B cell (primary cell): ENCODE measurements at regions not wholly inside any gene's neighbourhood (a gene's known extent, or its start where the extent isn't known, plus 50 kb on each side); places are given as distances from the start of the nearest gene placed in this dataset.

ENCODE experiments used
- ATAC-seq: fragments of 200-7000 bp; cut with Tn5 transposase; one replicate; pipeline ENCODE4 v1.10.0; 2021; ENCODE audit warnings: low read depth, mild to moderate bottlenecking, moderate number of reproducible peaks, moderate library complexity
- CTCF ChIA-PET: fragments of 350-600 bp; sonication (Branson Sonifier 250); formaldehyde crosslinking; loops from one replicate; lab custom pipeline; 2021; ENCODE audit warnings: antibody characterized with exemption, inconsistent platforms; lab: Charles Lee
- POLR2A ChIA-PET: fragments of 350-600 bp; sonication (Branson Sonifier 250); formaldehyde crosslinking; loops from one replicate; lab custom pipeline; 2021; ENCODE audit warnings: antibody characterized with exemption; lab: Charles Lee
- DNase-seq: peaks from one replicate; pipeline ENCODE4 v3.0.0; 2013
- H2AFZ ChIP-seq: 2 replicates; pipeline ENCODE4 v1.6.1; 2012; ENCODE audit warnings: mild to moderate bottlenecking, low read depth, low read length; ENCODE audit not compliant: insufficient read depth, poor library complexity, severe bottlenecking
- H3K27ac ChIP-seq, 2 donors: 1 replicate in 1 of 2; 2 replicates in 1 of 2; pipeline ENCODE4 v1.5.1; 2012 to 2013; ENCODE audit warnings: low read length in 2 of 2, mild to moderate bottlenecking in 2 of 2, moderate library complexity in 1 of 2
- H3K27me3 ChIP-seq, 4 experiments: fragments of 200-600 bp in 1 of 4; sonication (generic) in 1 of 4; replicated peaks in 1 of 4; 1 replicate in 2 of 4; 2 replicates in 2 of 4; pipeline versions ENCODE4 v1.6.1 to v1.7.0; 2013 to 2016; ENCODE audit warnings: low read length in 3 of 4, mild to moderate bottlenecking in 2 of 4, mixed read lengths in 1 of 4, moderate library complexity in 1 of 4; ENCODE audit not compliant: insufficient read depth in 4 of 4, control insufficient read depth in 3 of 4; ENCODE audit errors: control extremely low read depth in 1 of 4
- H3K36me3 ChIP-seq, 2 experiments: replicated peaks in 1 of 2; 1 replicate in 1 of 2; 2 replicates in 1 of 2; pipeline versions ENCODE4 v1.6.1 to v1.7.1; 2013; ENCODE audit warnings: low read length in 1 of 2; ENCODE audit not compliant: insufficient read depth in 2 of 2, control insufficient read depth in 1 of 2; ENCODE audit errors: control extremely low read depth in 1 of 2, extremely low read depth in 1 of 2
- H3K4me1 ChIP-seq, 2 donors: fragments of 200-600 bp in 1 of 2; sonication (generic) in 1 of 2; 1 replicate in 1 of 2; 2 replicates in 1 of 2; pipeline versions ENCODE4 v1.5.1 to v1.6.1; 2013 to 2017; ENCODE audit warnings: low read length in 2 of 2; ENCODE audit not compliant: control insufficient read depth in 2 of 2, insufficient read depth in 2 of 2
- H3K4me2 ChIP-seq: replicated peaks from 2 replicates; pipeline ENCODE3; 2012; ENCODE audit warnings: mild to moderate bottlenecking, low read depth, low read length; ENCODE audit not compliant: poor library complexity, severe bottlenecking
- H3K4me3 ChIP-seq, 5 experiments: fragments of 200-600 bp in 1 of 5; sonication (generic) in 1 of 5; 1 replicate in 3 of 5; 2 replicates in 2 of 5; pipeline versions ENCODE4 v1.5.1 to v1.7.0; 2011 to 2016; ENCODE audit warnings: low read length in 4 of 5, mild to moderate bottlenecking in 4 of 5, low read depth in 2 of 5, control low read depth in 1 of 5, moderate library complexity in 1 of 5; ENCODE audit not compliant: insufficient read depth in 1 of 5; ENCODE audit errors: control extremely low read depth in 1 of 5, extremely low read depth in 1 of 5
- H3K79me2 ChIP-seq: fragments of 200-600 bp; sonication (generic); one replicate; pipeline ENCODE4 v1.6.0; 2016; ENCODE audit warnings: low read length; ENCODE audit not compliant: control insufficient read depth, insufficient read depth
- H3K9ac ChIP-seq: fragments of 200-600 bp; sonication (generic); 2 replicates; pipeline ENCODE4 v1.6.1; 2017; ENCODE audit warnings: mild to moderate bottlenecking, low read length, moderate library complexity
- H3K9me3 ChIP-seq, 3 donors: one replicate each; pipeline versions ENCODE4 v1.6.1 to v1.7.1; 2013; ENCODE audit warnings: low read length in 2 of 3; ENCODE audit not compliant: control insufficient read depth in 2 of 3, insufficient read depth in 1 of 3; ENCODE audit errors: control extremely low read depth in 1 of 3
- H4K20me1 ChIP-seq: 2 replicates; pipeline ENCODE4 v1.6.0; 2012; ENCODE audit warnings: mild to moderate bottlenecking, low read length; ENCODE audit not compliant: insufficient read depth, control insufficient read depth, poor library complexity, severe bottlenecking
- H3K27ac Mint-ChIP-seq: one replicate; pipeline ENCODE4 v1.8.0; 2021; ENCODE audit warnings: mixed read lengths
- H3K27me3 Mint-ChIP-seq: one replicate; pipeline ENCODE4 v1.8.0; 2021; ENCODE audit warnings: mixed read lengths
- H3K4me1 Mint-ChIP-seq: one replicate; pipeline ENCODE4 v1.8.0; 2021; ENCODE audit warnings: mixed read lengths
- H3K4me3 Mint-ChIP-seq: one replicate; pipeline ENCODE4 v1.8.0; 2021; ENCODE audit warnings: mixed read lengths
- H3K9me3 Mint-ChIP-seq: one replicate; pipeline ENCODE4 v1.8.0; 2022; ENCODE audit warnings: mixed read lengths; ENCODE audit not compliant: insufficient read depth
- EZH2 ChIP-seq: IDR thresholded peaks from 2 replicates; pipeline ENCODE4 v1.6.1; 2012; ENCODE audit warnings: borderline replicate concordance, low read depth, mild to moderate bottlenecking, moderate library complexity, low read length; ENCODE audit not compliant: insufficient read depth, poor library complexity, severe bottlenecking
- WGBS: methylation state at CpG from one replicate; pipeline ENCODE4 v1.1.5; 2013; ENCODE audit warnings: missing lambda C conversion rate; ENCODE audit not compliant: insufficient coverage; 5-methylcytosine and 5-hydroxymethylcytosine counted together
- intact Hi-C: fragments of 100-400 bp; cut with micrococcal nuclease; formaldehyde crosslinking; loops from one replicate; pipeline ENCODE4 v1.10.0; 2022
- TF ChIP-seq, protein P1 (sequence below): fragments of 200-600 bp; IDR thresholded peaks from one replicate; pipeline ENCODE4 v1.8.0; 2022; ENCODE audit warnings: antibody characterized with exemption, mild to moderate bottlenecking

DNA sequence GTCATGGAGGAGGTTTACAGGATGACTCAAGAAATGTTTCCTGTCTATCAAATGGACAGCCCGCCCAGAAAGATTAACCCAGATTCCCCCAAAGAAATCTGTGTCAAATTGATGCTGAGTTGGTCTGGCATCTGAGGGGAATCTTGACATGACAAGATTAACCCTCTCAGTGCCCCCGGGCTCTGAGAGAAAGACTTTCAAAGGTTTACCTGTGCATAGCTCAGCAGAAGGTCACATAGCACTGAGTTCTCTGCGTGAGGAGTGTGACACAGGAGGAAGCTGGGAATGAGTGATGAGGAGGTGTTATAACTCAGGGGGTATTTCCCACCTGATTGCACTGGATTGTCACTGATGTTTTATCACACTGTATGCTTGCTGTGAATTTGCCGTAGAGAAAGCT lies 601.2 kb downstream of the DHX35 start:
- Mint-ChIP-seq H3K9me3 (no peaks in the 10 kb centered on the region), H3K27ac (no peak overlapping the region), H3K27me3 (no peaks in the 10 kb centered on the region), H3K4me3 (no peak overlapping the region), H3K4me1 (peaks cover 8% of the 10 kb centered on the region)
- H3K27me3 ChIP-seq, result no peaks in the 10 kb centered on the region
- H3K27ac ChIP-seq, result no peak overlapping the region
- H2AFZ ChIP-seq, result no peak overlapping the region
- H3K4me1 ChIP-seq, result peaks cover 0 to 6% of the 10 kb centered on the region in 2 donors
- no peaks in the 10 kb centered on the region for H3K9me3 ChIP-seq
- TF ChIP-seq EZH2, result no peak
- TF ChIP-seq, protein P1, sequence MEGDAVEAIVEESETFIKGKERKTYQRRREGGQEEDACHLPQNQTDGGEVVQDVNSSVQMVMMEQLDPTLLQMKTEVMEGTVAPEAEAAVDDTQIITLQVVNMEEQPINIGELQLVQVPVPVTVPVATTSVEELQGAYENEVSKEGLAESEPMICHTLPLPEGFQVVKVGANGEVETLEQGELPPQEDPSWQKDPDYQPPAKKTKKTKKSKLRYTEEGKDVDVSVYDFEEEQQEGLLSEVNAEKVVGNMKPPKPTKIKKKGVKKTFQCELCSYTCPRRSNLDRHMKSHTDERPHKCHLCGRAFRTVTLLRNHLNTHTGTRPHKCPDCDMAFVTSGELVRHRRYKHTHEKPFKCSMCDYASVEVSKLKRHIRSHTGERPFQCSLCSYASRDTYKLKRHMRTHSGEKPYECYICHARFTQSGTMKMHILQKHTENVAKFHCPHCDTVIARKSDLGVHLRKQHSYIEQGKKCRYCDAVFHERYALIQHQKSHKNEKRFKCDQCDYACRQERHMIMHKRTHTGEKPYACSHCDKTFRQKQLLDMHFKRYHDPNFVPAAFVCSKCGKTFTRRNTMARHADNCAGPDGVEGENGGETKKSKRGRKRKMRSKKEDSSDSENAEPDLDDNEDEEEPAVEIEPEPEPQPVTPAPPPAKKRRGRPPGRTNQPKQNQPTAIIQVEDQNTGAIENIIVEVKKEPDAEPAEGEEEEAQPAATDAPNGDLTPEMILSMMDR, result no peak
- ChIA-PET CTCF (no interaction called here), POLR2A (no interaction called here)
- 78% methylated on average over 4 of the region's 4 CpGs for WGBS
- intact Hi-C loops, result no loop called here
- no peak overlapping the region for H3K9ac ChIP-seq
- H3K79me2 ChIP-seq, result no peaks in the 10 kb centered on the region
- no peaks in the 10 kb centered on the region for H3K36me3 ChIP-seq
- ATAC-seq, result no peak
- no peak for DNase-seq
- no peak overlapping the region for H3K4me2 ChIP-seq
- no peaks in the 10 kb centered on the region for H4K20me1 ChIP-seq
- no peak overlapping the region for H3K4me3 ChIP-seq

DNA sequence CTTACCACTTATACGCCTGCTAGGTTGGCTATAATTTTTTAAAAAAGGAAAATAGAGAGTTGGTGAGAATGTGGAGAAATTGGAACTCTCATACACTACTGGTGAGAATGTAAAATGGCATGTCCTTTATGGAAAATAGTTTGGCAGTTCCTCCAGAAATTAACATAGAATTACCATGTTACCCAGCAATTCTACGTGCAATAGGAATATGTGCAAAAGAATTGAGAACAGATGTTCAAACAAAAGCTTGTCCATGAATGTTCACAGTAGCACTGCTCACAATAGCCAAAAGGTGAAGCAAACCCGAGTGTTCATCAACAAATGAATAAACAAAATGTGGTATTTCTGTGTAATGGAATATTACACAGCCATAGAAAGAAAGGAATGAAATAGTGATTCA lies 592.2 kb downstream of the DHX35 start:
- no CpG with 5 or more reads among the region's 3 CpGs for WGBS
- Mint-ChIP-seq H3K4me3 (no peak overlapping the region), H3K27ac (no peak overlapping the region), H3K9me3 (no peaks in the 10 kb centered on the region), H3K4me1 (no peaks in the 10 kb centered on the region), H3K27me3 (no peaks in the 10 kb centered on the region)
- no peak overlapping the region for H3K4me3 ChIP-seq
- H2AFZ ChIP-seq, result no peak overlapping the region
- POLR2A ChIA-PET, result no interaction called here
- CTCF ChIA-PET, result no interaction called here
- H3K36me3 ChIP-seq, result no peaks in the 10 kb centered on the region
- no peaks in the 10 kb centered on the region for H3K4me1 ChIP-seq
- peaks cover 0 to 2% (median 0%) of the 10 kb centered on the region in 3 donors for H3K9me3 ChIP-seq
- no peak for ATAC-seq
- no peaks in the 10 kb centered on the region for H3K79me2 ChIP-seq
- no peak overlapping the region for H3K9ac ChIP-seq
- no peak for DNase-seq
- intact Hi-C loops, result no loop called here
- no peak overlapping the region for H3K27ac ChIP-seq
- H4K20me1 ChIP-seq, result no peaks in the 10 kb centered on the region
- no peak overlapping the region for H3K4me2 ChIP-seq
- H3K27me3 ChIP-seq, result no peaks in the 10 kb centered on the region
- TF ChIP-seq, protein P1, result no peak
- TF ChIP-seq EZH2, result no peak
